HG02870 (cell line): ENCODE measurements at regions not wholly inside any gene's neighbourhood (a gene's known extent, or its start where the extent isn't known, plus 50 kb on each side); places are given as distances from the start of the nearest gene placed in this dataset.

Experiments
- ATAC-seq: cut with Tn5 transposase; IDR thresholded peaks from one replicate; pipeline ENCODE4 v1.9.1; 2021; ENCODE audit warnings: mild to moderate bottlenecking, moderate library complexity; ENCODE audit not compliant: unreplicated experiment

- ATAC-seq: no peak
Observed at GRCh38 chr2:217489145-217489960, 513.4 kb downstream of the TNS1 start.

GRCh38 chr2:217484046-217484445 is 518.7 kb downstream of the TNS1 start:
- no peak for ATAC-seq

- no peak for ATAC-seq
Observed at GRCh38 chr2:217482056-217482710, 520.6 kb downstream of the TNS1 start.

- ATAC-seq: no peak
Observed at GRCh38 chr2:217481577-217481976, 521.2 kb downstream of the TNS1 start.

- ATAC-seq: no peak
Observed at GRCh38 chr2:217479566-217479965, 523.2 kb downstream of the TNS1 start.

- ATAC-seq: no peak
Observed at GRCh38 chr2:217478831-217479455, 523.9 kb downstream of the TNS1 start.

- no peak for ATAC-seq
Observed at GRCh38 chr2:217477583-217477982, 525.2 kb downstream of the TNS1 start.

- ATAC-seq: no peak
Observed at GRCh38 chr2:217475791-217476190, 527.0 kb downstream of the TNS1 start.

- ATAC-seq: no peak
Observed at GRCh38 chr2:217475101-217475500, 527.7 kb downstream of the TNS1 start.

- ATAC-seq: no peak
Observed at GRCh38 chr2:217471319-217471718, 531.5 kb downstream of the TNS1 start.

GRCh38 chr2:217469203-217469810 is 533.5 kb downstream of the TNS1 start:
- no peak for ATAC-seq

GRCh38 chr2:217468042-217468830 is 534.6 kb downstream of the TNS1 start:
- ATAC-seq: no peak

- no peak for ATAC-seq
Observed at GRCh38 chr2:217467331-217467730, 535.5 kb downstream of the TNS1 start.

- ATAC-seq: no peak
Observed at GRCh38 chr2:217466805-217467204, 536.0 kb downstream of the TNS1 start.

- ATAC-seq: no peak
Observed at GRCh38 chr2:217466104-217466503, 536.7 kb downstream of the TNS1 start.

- no peak for ATAC-seq
Observed at GRCh38 chr2:217465100-217465499, 537.7 kb downstream of the TNS1 start.

- no peak for ATAC-seq
Observed at GRCh38 chr2:217463402-217464075, 539.3 kb downstream of the TNS1 start.

GRCh38 chr2:217462121-217462520 is 540.7 kb downstream of the TNS1 start:
- no peak for ATAC-seq

GRCh38 chr2:217461674-217462073 is 541.1 kb downstream of the TNS1 start:
- ATAC-seq: no peak
